Mucosa of gallbladder (tissue), 1 donor: ENCODE measurements at regions not wholly inside any gene's neighbourhood (a gene's known extent, or its start where the extent isn't known, plus 50 kb on each side); places are given as distances from the start of the nearest gene placed in this dataset.
"Not testable (repeated sequence)": the region's sequence is repeated elsewhere in the genome, so short reads cannot be mapped to it uniquely, and the experiment has no call there.

Source experiments
- DNase-seq: peaks from one replicate; pipeline ENCODE4 v3.0.0-alpha.2; 2020; ENCODE audit warnings: low spot score
- donor health status: DM: no; HTN: no; CAD: no.

DNA sequence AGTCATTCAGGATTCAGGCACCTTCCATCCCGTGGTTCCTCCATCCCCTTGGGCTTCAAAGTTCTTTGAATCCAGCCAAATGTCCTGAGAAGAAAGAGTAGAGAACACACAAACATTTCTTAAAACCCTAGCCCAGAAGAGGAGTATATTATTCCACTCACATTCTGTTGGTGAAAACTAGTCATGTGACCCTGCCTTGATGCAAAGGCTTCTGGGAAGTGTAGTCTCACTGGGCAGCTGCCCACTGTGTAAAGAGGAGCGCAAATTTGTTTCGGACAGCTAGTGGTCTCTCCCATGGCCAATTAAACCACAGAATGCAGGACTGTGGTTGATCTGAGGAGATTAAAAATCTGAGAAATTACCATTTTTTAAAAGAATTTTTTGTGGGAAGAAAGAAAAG is 304.4 kb downstream of the SUCLA2 start:
- DNase-seq = no peak

DNA sequence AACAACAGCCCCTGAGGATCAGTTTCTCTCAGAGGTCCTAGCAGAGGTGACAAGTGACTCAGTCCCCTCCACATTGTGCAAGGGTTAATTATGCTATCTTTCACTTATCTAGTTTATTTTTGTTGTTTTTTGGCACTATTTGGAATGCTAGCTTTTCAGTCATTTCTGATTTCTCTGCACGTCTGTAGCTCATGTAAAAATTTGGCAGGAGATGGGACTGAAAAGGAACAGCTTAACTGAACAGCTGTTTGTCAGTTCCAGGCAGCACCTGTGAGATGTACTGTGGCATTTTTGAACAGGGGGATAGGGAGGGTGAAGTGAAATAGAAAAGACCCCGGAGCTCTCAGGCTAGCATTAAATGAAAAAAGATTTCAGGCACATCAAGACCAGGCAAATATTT is 313.5 kb downstream of the SUCLA2 start:
- DNase-seq = no peak

DNA sequence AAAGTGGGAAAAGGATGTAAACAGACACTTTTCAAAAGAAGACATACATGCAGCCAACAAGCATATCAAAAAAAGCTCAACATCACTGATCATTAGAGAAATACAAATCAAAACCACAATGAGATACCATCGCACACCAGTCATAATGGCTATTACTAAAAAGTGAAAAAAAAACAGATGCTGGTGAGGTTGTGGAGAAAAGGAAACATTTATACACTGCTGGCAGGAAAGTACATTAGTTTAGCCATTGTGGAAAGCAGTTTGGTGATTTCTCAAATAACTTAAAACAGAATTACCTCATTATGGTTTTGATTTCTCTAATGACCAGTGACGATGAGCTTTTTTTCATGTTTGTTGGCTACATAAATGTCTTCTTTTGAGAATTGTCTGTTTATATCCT is 315.9 kb downstream of the SUCLA2 start:
- not testable (repeated sequence) for DNase-seq

DNA sequence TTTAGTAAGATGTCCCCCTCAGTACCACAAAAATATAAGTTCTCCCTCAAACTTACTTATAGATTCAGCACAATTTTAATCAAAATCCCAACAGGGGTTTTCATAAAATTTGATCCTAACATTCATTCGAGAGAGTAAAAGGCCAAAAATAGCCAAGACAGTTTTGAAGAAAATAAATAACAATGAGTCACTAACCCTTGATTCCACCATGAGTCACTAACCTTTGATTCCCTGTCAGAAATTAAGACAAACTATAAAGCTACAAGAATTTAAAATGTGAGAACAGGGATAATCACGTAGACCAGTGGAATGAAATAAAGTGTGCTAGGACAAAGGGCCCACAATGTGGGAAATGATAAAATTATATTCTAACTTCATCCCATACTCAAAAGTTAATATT is 320.3 kb downstream of the SUCLA2 start:
- no peak for DNase-seq

DNA sequence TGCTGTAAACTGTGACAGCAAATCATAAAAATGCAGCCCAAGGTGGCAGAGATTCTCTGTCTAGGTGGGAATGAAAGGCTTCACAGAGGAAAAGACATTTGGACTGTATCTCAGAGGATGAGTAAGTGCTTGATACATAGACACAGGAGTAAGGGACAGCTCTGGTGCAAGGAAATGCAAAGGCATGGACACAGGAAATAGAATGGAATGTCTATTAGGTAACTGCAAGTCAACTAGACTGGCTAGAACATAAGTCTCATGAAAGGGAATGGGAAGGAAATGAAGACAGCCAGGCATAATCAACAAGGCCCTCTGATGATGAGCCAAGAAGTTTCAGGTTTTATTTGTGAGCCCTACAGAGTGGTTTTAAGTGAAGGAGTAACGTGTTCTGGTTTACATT is 321.7 kb downstream of the SUCLA2 start:
- no peak for DNase-seq

DNA sequence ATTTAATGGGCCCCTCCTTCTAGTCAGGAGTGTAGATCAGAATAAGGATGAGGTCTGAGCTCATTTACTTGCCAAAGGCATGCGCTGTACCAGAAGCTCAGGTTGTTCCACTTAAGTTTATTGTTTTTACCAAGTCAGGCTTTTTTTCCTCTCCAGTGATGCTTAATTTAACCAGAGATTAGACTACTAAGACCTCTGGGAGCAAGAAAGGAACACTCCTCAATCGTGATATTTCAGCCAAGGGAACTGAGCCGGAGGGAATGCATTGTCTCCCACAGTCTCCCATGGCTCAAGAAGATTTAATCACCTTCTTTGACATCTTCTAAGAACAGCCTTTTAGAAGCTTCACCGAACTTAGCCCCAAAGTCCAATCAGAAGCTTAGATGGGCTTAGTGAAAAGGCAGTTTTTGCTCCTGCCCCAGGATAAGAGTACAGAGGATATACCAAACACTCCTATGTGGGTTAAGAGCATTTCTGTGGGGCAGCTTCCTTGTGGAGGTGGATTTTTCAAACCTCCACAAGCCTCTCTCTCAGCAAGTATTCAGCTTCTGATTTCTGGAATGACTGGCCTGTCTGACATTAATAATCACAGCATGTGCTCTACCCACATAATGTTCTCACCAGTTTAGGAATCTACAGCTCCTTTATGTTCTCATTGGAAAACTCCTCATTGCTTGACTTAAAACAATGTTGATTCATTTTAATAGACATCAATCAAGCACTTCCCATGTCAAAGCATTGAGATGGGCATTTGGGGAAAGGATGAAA is 322.7 kb downstream of the SUCLA2 start:
- no peak for DNase-seq

DNA sequence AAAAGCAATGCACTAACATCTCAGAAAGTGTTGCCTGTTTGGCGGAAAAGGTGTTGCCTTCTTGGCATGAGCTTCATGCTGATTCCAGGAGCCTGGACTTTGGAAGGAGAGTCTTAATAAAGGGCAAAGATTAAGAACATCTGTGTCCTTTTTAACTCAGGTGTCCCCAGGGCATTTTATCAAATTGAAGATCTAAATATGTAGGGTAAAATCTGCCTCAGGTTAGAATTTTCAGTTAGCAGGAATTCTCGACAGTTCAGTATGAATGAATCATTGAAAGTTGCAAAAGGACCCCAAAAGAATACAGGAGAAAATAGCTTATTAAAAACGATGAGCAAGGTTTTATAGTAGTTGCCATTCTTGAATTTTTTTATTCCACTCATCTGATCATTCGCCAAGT is 325.2 kb downstream of the SUCLA2 start:
- no peak for DNase-seq

DNA sequence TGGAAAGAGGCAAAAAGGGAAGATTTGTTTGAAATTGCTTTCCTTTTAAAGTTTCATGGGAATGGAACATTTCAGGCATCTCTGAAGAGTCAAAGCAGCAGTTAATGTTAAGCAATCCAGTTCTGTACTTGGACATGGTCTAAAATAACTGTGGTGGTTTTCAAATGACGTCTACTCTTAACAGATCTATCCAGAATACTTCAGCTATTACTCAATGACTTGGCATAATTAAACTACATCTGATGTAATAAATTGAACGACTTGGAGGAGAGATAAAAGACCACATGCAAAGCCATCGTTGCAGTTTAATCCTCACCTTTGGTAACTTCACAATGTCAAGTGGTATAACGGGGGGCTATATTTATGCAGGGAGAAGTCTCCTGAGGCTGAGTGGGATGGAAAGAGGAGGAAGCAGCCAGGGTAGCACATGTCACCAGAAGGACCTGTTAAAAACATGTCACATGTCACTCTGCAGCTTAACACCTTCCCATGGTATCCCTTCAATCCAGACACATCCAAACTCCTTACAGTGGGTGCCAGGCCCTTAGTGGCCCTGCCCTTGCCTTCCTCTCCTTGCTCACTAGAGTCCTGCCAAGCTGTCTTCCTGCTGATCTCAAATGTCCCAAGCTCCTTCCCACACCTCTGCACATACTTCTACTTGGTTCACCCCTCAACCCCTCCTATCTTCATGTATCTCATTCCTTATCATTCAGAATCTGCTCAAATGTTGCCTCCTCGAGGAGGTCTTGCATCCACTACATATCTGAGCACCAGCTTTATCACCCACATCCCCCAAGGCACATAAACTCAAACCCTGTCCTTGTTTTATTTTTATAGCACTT is 327.8 kb downstream of the SUCLA2 start:
- DNase-seq = no peak

DNA sequence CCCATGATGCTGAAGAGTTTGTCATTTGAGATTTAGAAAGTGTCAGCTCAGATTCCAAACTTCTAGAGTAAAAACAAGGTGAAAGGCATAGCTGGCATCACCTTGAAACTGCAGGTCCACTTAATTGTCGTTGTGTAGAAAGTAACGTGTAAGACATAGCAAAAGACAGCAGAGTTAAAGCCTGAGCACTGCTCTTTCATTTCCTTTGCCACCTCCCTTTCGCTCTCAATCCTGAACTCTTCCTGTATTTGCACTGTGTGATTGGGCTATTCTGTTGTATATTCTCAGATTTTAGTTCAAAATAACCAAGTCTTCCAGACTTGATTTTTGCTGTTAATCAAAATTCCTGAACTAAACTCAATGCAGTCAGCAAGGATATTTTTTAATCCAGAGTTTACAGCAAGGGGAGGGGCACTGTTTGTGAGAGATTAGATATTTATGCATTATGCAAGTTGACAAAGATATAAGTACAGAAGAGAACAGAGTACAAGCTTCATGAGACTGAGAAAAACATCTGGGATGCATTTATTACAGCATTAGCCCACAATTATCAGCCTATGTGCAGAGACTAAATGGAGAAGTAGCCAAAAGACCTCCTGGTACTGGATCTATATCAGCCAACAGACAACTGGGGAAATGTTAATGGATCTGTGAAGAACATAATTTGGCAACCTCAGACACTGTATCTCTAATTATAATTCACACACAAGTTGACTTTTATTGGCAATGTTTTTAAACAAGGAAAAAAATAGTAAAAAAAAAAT is 328.6 kb downstream of the SUCLA2 start:
- no peak for DNase-seq

DNA sequence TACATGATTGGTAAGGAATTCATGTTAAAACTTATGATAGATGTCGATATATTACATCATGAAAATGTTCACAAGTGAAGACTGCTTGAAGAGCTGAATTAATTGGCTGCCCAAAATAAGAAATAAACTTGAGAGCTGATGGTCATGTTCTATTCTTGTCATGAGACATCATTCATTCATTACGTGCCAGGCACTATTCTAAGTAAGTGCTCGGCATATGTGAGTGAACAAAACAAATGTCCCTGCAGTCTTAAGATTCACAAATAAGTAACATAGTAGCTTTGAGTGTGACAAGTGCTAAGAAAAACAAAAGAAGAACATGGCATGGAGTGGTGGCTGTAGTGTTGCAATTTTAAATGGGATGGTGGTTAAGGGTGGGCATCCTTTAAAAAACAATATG is 329.3 kb downstream of the SUCLA2 start:
- no peak for DNase-seq

DNA sequence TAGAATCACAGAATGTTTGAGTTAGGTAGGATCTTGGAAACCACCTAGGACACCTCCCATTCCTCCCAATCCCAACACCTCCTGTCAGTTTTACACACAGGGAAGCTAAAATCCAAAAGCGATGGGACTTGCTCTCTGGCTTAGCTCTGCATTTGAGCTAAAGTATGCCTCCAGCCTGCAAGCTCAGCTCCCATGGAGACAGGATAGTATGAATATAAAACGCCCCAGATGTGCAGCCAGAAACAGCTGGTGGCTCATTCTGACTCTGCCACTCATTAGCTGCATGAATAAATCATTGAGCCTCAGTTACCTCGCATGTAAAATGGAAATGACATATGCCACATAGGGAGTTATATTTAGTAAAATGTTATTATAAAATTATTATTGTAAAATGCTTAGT is 336.0 kb downstream of the SUCLA2 start:
- DNase-seq = no peak

DNA sequence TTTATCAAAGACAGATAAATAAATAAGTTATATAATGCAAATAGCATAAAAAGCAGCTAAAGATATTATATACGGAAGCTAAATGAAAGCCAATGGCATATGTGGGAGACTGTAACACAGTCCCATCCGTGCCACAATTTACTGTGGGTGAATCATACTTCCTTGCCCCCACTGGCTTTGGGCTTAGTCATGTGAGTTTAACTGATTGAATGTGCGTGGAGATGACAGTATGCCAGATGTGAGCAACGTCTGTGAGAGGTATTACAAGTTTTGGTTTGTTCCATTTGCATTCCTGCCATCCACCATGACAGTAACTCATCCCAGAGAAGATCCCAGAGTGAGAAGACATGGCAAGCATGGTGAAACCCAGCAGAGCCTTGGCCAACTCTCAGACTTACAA is 340.0 kb downstream of the SUCLA2 start:
- DNase-seq = no peak

DNA sequence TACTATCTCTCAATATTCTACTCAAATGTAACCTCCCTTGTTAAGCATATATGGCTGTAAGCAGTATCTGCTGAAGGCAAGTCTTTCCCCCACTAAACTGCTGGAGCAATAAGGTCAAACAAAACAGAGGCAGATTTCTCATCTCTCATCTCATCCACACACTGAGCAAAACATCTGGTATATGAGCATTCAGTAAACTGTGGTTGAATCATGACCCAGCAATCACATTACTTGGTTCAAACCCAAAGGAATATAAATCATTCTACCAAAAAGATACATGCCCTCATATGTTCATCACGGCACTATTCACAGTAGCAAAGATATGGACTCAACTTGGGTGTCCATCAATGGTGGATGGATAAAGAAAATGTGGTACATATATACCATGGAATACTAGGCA is 344.4 kb downstream of the SUCLA2 start:
- DNase-seq = no peak

DNA sequence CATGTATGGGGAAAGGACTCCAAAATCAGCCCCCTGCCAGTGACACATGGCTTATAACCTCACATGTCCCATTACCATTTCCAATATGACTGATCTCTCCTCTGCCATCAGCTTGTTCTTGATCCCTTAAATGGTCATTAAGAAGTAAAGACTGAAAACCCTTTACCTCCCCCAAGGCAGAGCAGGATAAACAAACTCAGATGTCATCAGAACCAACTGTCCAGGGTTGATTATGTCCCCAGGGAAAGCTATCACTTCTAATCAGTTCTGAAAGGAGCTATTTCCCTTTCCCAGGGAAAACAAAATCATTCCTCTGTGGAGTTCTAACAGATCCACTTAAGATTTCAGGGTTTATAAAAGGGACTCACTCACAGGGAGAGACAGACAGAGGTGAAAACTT is 350.9 kb downstream of the SUCLA2 start:
- no peak for DNase-seq

DNA sequence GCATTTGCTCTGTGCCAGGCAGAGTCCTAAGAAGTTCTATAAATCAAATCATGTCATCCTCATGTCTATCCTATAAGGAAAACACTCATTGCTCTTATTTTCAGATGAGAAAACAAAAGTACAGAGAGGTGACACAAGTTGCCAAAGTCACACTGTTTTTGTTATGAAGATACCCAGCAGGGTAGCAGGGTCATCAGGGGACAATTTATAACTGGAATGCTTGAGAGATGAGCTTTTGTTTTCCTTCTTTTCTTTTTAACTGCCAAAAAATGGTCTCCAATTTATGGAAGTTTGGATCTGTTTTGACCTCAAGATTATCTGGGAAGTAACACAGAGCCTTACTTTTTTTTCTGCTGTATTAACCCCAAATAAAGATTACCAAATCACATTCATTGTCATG is 354.1 kb downstream of the SUCLA2 start:
- DNase-seq = no peak

DNA sequence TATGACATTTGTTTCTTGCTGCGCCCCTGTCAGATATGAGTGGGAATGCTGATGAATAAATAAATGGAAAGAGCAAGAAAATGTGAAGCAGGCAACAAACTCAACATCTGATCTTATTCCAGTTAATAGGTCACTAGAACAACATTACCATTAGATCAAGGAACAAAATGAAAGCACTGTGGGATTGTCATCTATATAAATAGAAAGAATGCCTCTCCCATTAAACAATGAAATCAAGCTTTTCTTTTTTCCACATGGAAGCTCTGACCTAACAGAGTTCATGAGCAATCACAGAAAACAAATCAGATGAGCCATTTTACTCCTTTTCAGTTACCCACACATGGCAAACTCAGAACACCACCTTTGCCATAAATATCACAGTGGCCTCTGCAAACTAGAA is 354.8 kb downstream of the SUCLA2 start:
- DNase-seq = no peak

DNA sequence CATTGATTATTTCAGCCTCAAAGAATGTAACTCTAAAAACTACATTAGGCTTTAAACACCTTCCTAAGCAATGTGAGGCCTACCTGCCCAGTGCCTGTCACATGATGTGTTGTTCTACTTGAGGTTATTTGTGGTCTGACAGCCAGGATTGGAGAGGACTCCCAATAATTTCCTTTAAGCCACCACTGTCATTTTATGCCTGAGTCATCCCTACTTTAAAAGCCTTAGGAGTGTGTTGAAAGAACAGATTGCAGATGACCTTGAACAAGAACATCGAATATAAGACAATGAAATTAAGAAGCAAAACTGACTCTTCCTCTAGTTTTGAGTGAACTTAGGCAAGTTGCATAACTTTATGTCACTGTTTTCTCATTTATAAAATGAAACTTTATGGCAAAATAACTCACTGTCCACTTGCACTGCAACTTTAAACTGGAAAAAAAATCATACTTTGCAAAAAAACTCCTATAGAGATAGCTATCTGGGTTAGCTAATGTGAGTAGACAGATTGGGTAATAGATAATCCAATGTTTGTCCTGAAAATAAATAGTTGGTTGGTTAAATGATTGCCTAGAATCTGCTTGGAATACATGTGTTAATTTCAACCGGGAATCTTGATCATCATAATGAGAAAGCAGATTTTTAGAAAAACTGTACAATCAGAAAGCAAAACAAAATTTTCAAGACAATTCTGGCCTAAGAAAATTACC is 361.2 kb downstream of the SUCLA2 start:
- DNase-seq = no peak

DNA sequence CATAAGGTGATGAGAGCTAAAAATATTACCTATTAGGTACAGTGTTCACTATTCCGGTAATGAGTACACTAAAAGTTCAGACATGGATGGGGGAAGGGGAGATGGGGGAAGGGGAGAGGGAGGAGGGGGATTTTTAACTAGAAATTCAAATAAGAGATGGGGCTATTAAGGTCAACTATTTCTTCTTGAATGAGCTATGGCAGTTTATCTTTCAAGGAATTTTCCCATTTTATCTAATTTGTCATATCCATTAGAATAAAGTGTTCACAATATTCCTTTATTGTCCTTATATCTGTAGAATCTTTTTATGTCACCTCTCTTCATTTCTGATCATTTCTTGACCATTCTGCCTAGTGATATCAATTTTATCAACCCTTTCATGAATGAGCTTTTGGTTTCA is 362.4 kb downstream of the SUCLA2 start:
- no peak for DNase-seq

DNA sequence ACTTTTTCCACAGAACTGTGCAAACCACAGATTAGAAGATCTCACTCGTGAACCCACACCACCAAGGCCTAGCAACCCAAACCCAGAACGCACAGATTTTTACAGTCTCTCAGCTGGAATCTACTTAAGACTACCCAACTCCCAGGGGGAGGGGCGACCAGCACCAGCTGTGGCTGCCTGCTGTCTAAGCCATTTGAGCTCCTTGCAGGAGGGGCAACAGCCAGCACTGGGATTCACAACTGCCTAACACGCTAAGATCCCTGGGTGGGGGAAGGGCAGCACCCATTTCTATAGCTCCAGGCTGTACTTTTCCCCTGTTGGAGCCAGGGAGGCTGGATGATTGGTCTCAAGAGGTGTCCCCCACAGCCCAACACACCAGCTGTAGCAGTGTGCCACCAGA is 368.8 kb downstream of the SUCLA2 start:
- DNase-seq = no peak

DNA sequence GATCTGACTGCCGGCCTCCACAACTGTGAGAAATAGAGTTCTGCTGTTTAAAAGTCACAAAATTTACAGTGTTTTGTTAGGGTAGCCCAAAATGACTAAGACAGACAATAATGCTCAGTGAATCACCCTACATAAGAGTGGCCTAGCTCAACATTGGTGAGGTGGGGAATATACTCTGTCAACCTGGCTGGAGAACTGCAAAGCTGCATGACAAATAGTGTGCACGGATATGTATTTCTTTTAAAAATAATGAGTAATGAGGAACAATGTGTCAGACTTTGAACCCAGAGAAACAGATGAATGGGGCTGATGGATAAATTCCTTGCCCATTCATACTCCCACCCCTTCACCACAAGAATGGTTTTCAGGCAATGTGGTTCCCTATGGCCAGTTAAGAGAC is 372.4 kb downstream of the SUCLA2 start:
- DNase-seq = no peak

DNA sequence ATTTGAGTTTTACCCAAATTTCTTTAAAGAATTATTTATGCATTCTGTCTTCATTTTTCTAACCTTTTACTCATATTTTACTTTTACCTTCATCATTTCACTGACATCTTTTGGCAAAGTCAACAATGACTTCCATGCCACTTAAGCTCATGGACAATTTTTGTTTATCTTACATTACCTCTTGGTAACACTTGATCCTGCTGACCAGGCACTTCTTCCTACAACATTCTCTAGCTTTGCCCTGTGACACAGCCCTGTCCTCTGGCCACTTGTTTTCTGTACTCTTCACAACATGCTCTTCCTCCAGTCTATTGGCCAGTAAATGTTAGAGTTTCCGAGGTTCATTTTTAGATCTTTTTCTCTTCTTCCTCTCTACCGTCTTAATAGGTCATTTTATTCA is 377.2 kb downstream of the SUCLA2 start:
- DNase-seq = no peak

DNA sequence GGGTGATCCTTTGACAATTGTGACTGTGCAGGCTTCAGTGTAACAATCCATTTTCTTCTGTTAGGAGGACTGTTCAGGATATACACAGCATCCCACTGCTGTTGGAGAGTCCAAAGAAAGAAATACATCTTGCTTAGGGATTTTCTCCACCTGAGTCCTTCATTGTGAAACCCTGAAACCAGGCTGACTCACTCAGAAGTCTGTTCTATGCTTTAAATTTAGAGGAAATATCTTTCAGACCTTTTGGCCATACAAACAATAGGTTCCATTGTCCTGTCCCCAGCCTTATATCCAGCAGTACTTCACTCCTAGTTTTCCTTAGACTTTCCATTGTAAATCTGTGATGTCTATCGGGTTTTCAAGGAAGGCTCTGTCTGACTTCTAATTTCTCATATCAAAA is 379.1 kb downstream of the SUCLA2 start:
- no peak for DNase-seq
